GM23338 (cell line): ENCODE measurements at regions not wholly inside any gene's neighbourhood (a gene's known extent, or its start where the extent isn't known, plus 50 kb on each side); places are given as distances from the start of the nearest gene placed in this dataset.

Experiments used
- ATAC-seq: fragments of 200-7000 bp; cut with Tn5 transposase; 3 replicates; pipeline ENCODE4 v1.9.1; 2020
- DNase-seq: peaks from one replicate; pipeline ENCODE4 v3.0.0-alpha.2; 2015; ENCODE audit warnings: low spot score
- H2AFZ ChIP-seq: fragments of 200-600 bp; sonication (generic); 2 replicates; pipeline ENCODE4 v1.8.0; 2016; ENCODE audit warnings: antibody characterized with exemption, mild to moderate bottlenecking, moderate library complexity
- H3F3A ChIP-seq: fragments of 200-600 bp; sonication (generic); replicated peaks from 2 replicates; pipeline ENCODE4 v1.8.0; 2017; ENCODE audit warnings: antibody characterized with exemption, mixed run types, low read depth
- H3K27ac ChIP-seq: fragments of 200-600 bp; sonication (generic); 2 replicates; pipeline ENCODE4 v1.6.1; 2016; ENCODE audit warnings: low read depth
- H3K27me3 ChIP-seq: fragments of 200-600 bp; sonication (generic); 2 replicates; pipeline ENCODE4 v1.8.0; 2016; ENCODE audit warnings: mild to moderate bottlenecking, mixed run types, moderate library complexity; ENCODE audit not compliant: insufficient read depth
- H3K36me3 ChIP-seq: fragments of 200-600 bp; sonication (generic); 2 replicates; pipeline ENCODE4 v1.8.0; 2016; ENCODE audit warnings: mild to moderate bottlenecking; ENCODE audit not compliant: insufficient read depth
- H3K4me1 ChIP-seq: fragments of 200-600 bp; sonication (generic); 2 replicates; pipeline ENCODE4 v1.8.0; 2016; ENCODE audit warnings: mild to moderate bottlenecking, moderate library complexity; ENCODE audit not compliant: insufficient read depth
- H3K4me2 ChIP-seq: fragments of 200-600 bp; sonication (generic); 2 replicates; pipeline ENCODE4 v1.7.1; 2017; ENCODE audit warnings: mixed run types
- H3K4me3 ChIP-seq: fragments of 200-600 bp; sonication (generic); 2 replicates; pipeline ENCODE4 v1.6.1; 2016; ENCODE audit warnings: mixed run types
- H3K79me2 ChIP-seq: fragments of 200-600 bp; sonication (generic); replicated peaks from 2 replicates; pipeline ENCODE4 v1.8.0; 2017; ENCODE audit warnings: mild to moderate bottlenecking; ENCODE audit not compliant: insufficient read depth
- H3K9me2 ChIP-seq: fragments of 200-600 bp; sonication (generic); 2 replicates; pipeline ENCODE4 v1.8.0; 2017; ENCODE audit not compliant: insufficient read depth
- H4K20me1 ChIP-seq: fragments of 200-600 bp; sonication (generic); replicated peaks from 2 replicates; pipeline ENCODE4 v1.8.0; 2017; ENCODE audit warnings: mild to moderate bottlenecking; ENCODE audit not compliant: insufficient read depth
- H3K27ac Mint-ChIP-seq: 2 replicates; pipeline ENCODE4 v1.8.0; 2020; ENCODE audit warnings: inconsistent platforms, mild to moderate bottlenecking, moderate library complexity, mixed read lengths
- H3K27me3 Mint-ChIP-seq: 3 replicates; pipeline ENCODE4 v1.8.0; 2022; ENCODE audit warnings: low read depth, mild to moderate bottlenecking, moderate library complexity, mixed read lengths, inconsistent platforms; ENCODE audit not compliant: insufficient read depth, poor library complexity
- H3K36me3 Mint-ChIP-seq: 3 replicates; pipeline ENCODE4 v1.8.0; 2021; ENCODE audit warnings: low read depth, mild to moderate bottlenecking, inconsistent platforms, moderate library complexity, mixed read lengths
- H3K4me1 Mint-ChIP-seq: 3 replicates; pipeline ENCODE4 v1.8.0; 2020; ENCODE audit warnings: mild to moderate bottlenecking, inconsistent platforms, mixed read lengths
- H3K4me3 Mint-ChIP-seq: 3 replicates; pipeline ENCODE4 v1.8.0; 2021; ENCODE audit warnings: moderate library complexity, mild to moderate bottlenecking, inconsistent platforms, mixed read lengths
- H3K9me3 Mint-ChIP-seq: 3 replicates; pipeline ENCODE4 v1.8.0; 2020; ENCODE audit warnings: moderate library complexity, mild to moderate bottlenecking, inconsistent platforms, mixed read lengths
- CREB1 ChIP-seq: fragments of 250-450 bp; sonication (Bioruptor Pico); IDR thresholded peaks from 2 replicates; pipeline ENCODE4 v1.5.0; 2020; ENCODE audit warnings: low read depth, mild to moderate bottlenecking, moderate library complexity
- CTCF ChIP-seq, 2 experiments: fragments of 200-600 bp in 1 of 2; sonication (generic) in 1 of 2; conservative IDR thresholded peaks; 2 replicates each; pipeline versions ENCODE4 v1.5.1 to v1.6.1; 2016 to 2017; ENCODE audit warnings: antibody characterized with exemption in 2 of 2, low read depth in 2 of 2, mild to moderate bottlenecking in 2 of 2, moderate library complexity in 1 of 2
- EZH2 ChIP-seq: fragments of 200-600 bp; sonication (generic); IDR thresholded peaks from one replicate; pipeline ENCODE4 v1.8.0; 2017; ENCODE audit warnings: antibody characterized with exemption, mild to moderate bottlenecking, low read depth; ENCODE audit not compliant: unreplicated experiment
- EZH2phosphoT487 ChIP-seq: fragments of 200-600 bp; sonication (generic); IDR thresholded peaks from one replicate; pipeline ENCODE4 v1.8.1; 2018; ENCODE audit warnings: antibody characterized with exemption; ENCODE audit not compliant: unreplicated experiment
- JUNB ChIP-seq: IDR thresholded peaks from one replicate; pipeline ENCODE4 v1.6.1; 2016; ENCODE audit warnings: antibody characterized with exemption; ENCODE audit not compliant: unreplicated experiment
- NANOG ChIP-seq: IDR thresholded peaks from 2 replicates; pipeline ENCODE4 v1.6.1; 2016; ENCODE audit warnings: antibody characterized with exemption, borderline replicate concordance
- POLR2AphosphoS5 ChIP-seq: IDR thresholded peaks from 2 replicates; pipeline ENCODE4 v1.6.1; 2016; ENCODE audit warnings: antibody characterized with exemption, low read depth
- STAT1 ChIP-seq: IDR thresholded peaks from one replicate; pipeline ENCODE4 v1.6.1; 2016; ENCODE audit warnings: antibody characterized with exemption; ENCODE audit not compliant: unreplicated experiment
- ZNF114 ChIP-seq: fragments of 250-450 bp; sonication (Bioruptor Pico); IDR thresholded peaks from 2 replicates; pipeline ENCODE4 v1.5.0; 2020; ENCODE audit warnings: mild to moderate bottlenecking, moderate library complexity
- ZNF331 ChIP-seq: fragments of 250-450 bp; sonication (Bioruptor Pico); IDR thresholded peaks from 2 replicates; pipeline ENCODE4 v1.5.0; 2020; ENCODE audit warnings: low read depth, mild to moderate bottlenecking, moderate library complexity
- ZNF462 ChIP-seq: fragments of 250-450 bp; sonication (Bioruptor Pico); IDR thresholded peaks from 2 replicates; pipeline ENCODE4 v1.5.0; 2020; ENCODE audit warnings: mild to moderate bottlenecking, moderate library complexity
- TF ChIP-seq, protein P1 (sequence below): IDR thresholded peaks from one replicate; pipeline ENCODE4 v1.6.1; 2018; ENCODE audit warnings: antibody characterized with exemption; ENCODE audit not compliant: unreplicated experiment

DNA sequence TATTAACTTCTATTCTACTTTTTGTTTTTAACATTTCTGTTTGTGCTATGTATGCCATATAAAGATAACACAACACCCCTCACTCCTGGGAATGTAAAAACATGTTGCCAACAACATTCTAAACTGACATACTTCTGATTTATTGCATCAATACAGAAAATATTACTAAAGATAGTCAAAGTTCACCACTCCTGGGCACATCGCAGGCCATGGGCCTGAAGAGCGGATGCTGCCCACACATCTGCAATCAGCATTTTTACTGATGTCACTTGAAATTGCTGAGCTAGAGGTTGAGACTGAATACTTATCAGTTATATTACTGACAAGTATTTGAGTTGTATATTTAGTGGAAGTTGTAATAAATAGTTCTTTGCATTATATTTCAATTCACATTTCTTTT is 711.9 kb upstream of the EPHA7 start (continued):
- TF ChIP-seq EZH2 (no peak), ZNF331 (CRISPR knock-in tag) (no peak), EZH2phosphoT487 (no peak), ZNF462 (CRISPR knock-in tag) (no peak)

GRCh38 chr6:94130478-94130877 is 711.1 kb upstream of the EPHA7 start:
- Mint-ChIP-seq H3K27me3 (no peaks in the 10 kb centered on the region), H3K4me1 (peaks cover 24% of the 10 kb centered on the region), H3K27ac (no peak overlapping the region), H3K9me3 (no peaks in the 10 kb centered on the region), H3K36me3 (no peaks in the 10 kb centered on the region), H3K4me3 (no peak overlapping the region)
- H3K36me3 ChIP-seq, result no peaks in the 10 kb centered on the region
- no peak overlapping the region for H3K4me3 ChIP-seq
- no peaks in the 10 kb centered on the region for H3F3A ChIP-seq
- no peaks in the 10 kb centered on the region for H3K79me2 ChIP-seq
- no peak overlapping the region for H3K4me2 ChIP-seq
- H2AFZ ChIP-seq, result 0 out of 2 replicates have a peak overlapping the region, but pooled peaks have one; percentile 16
- H3K9me2 ChIP-seq, result no peaks in the 10 kb centered on the region
- ATAC-seq, result peak; percentile 71
- peaks cover 13% of the 10 kb centered on the region; the same call in 1 of the 2 replicates for H3K4me1 ChIP-seq
- DNase-seq, result peak; percentile 24
- H3K27ac ChIP-seq, result no peak overlapping the region
- H4K20me1 ChIP-seq, result no peaks in the 10 kb centered on the region
- no peaks in the 10 kb centered on the region for H3K27me3 ChIP-seq
- no peak for TF ChIP-seq ZNF114
- TF ChIP-seq, protein P1, sequence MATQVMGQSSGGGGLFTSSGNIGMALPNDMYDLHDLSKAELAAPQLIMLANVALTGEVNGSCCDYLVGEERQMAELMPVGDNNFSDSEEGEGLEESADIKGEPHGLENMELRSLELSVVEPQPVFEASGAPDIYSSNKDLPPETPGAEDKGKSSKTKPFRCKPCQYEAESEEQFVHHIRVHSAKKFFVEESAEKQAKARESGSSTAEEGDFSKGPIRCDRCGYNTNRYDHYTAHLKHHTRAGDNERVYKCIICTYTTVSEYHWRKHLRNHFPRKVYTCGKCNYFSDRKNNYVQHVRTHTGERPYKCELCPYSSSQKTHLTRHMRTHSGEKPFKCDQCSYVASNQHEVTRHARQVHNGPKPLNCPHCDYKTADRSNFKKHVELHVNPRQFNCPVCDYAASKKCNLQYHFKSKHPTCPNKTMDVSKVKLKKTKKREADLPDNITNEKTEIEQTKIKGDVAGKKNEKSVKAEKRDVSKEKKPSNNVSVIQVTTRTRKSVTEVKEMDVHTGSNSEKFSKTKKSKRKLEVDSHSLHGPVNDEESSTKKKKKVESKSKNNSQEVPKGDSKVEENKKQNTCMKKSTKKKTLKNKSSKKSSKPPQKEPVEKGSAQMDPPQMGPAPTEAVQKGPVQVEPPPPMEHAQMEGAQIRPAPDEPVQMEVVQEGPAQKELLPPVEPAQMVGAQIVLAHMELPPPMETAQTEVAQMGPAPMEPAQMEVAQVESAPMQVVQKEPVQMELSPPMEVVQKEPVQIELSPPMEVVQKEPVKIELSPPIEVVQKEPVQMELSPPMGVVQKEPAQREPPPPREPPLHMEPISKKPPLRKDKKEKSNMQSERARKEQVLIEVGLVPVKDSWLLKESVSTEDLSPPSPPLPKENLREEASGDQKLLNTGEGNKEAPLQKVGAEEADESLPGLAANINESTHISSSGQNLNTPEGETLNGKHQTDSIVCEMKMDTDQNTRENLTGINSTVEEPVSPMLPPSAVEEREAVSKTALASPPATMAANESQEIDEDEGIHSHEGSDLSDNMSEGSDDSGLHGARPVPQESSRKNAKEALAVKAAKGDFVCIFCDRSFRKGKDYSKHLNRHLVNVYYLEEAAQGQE, result no peak
- no peak for TF ChIP-seq EZH2
- no peak for TF ChIP-seq EZH2phosphoT487
- no peak for TF ChIP-seq CREB1 (CRISPR knock-in tag)
- TF ChIP-seq ZNF331 (CRISPR knock-in tag), result no peak
- no peak for TF ChIP-seq STAT1
- no peak for TF ChIP-seq JUNB
- no peak for TF ChIP-seq NANOG
- no peak for TF ChIP-seq POLR2AphosphoS5
- TF ChIP-seq CTCF (conservative IDR thresholded peaks at IDR 0.05; ENCODE audit: low read depth in 2 of 2), result no peak
